ENCODE measurements at regions not wholly inside any gene's neighbourhood (a gene's known extent, or its start where the extent isn't known, plus 50 kb on each side); places are given as distances from the start of the nearest gene placed in this dataset.
"Not testable (repeated sequence)": the region's sequence is repeated elsewhere in the genome, so short reads cannot be mapped to it uniquely, and the experiment has no call there.

GRCh38 chr14:43413084-43413483 is 1094.0 kb downstream of the FSCB start:
- no peak for DNase-seq (ENCODE audit: low spot score)

GRCh38 chr14:43411841-43412240 is 1095.2 kb downstream of the FSCB start:
- DNase-seq (ENCODE audit: low spot score) = no peak

GRCh38 chr14:43410631-43411030 is 1096.5 kb downstream of the FSCB start:
- no peak for DNase-seq (ENCODE audit: low spot score)

GRCh38 chr14:43408472-43408871 is 1098.6 kb downstream of the FSCB start:
- no peak for DNase-seq (ENCODE audit: low spot score)

- DNase-seq (ENCODE audit: low spot score) = no peak
These were observed 1099.4 kb downstream of the FSCB start for GRCh38 chr14:43407706-43408105.

GRCh38 chr14:43406931-43407330 is 1100.2 kb downstream of the FSCB start:
- no peak for DNase-seq (ENCODE audit: low spot score)

GRCh38 chr14:43399289-43399688 is 1107.8 kb downstream of the FSCB start:
- DNase-seq (ENCODE audit: low spot score) = no peak

- not testable (repeated sequence) for DNase-seq (ENCODE audit: low spot score)
These were observed 1136.6 kb downstream of the FSCB start for GRCh38 chr14:43370565-43370896.

GRCh38 chr14:43369710-43370564 is 1137.1 kb downstream of the FSCB start:
- DNase-seq (ENCODE audit: low spot score) = no peak

GRCh38 chr14:43362586-43362985 is 1144.5 kb downstream of the FSCB start:
- no peak for DNase-seq (ENCODE audit: low spot score)

GRCh38 chr14:43361751-43362150 is 1145.3 kb downstream of the FSCB start:
- DNase-seq (ENCODE audit: low spot score) = no peak

GRCh38 chr14:43360239-43360638 is 1146.8 kb downstream of the FSCB start:
- no peak for DNase-seq (ENCODE audit: low spot score)

- DNase-seq (ENCODE audit: low spot score) = no peak
These were observed 1147.8 kb downstream of the FSCB start for GRCh38 chr14:43359317-43359716.

GRCh38 chr14:43356979-43357545 is 1150.0 kb downstream of the FSCB start:
- DNase-seq (ENCODE audit: low spot score) = no peak

GRCh38 chr14:43356382-43356781 is 1150.7 kb downstream of the FSCB start:
- no peak for DNase-seq (ENCODE audit: low spot score)

GRCh38 chr14:43341921-43342320 is 1165.2 kb downstream of the FSCB start:
- DNase-seq (ENCODE audit: low spot score) = no peak

- DNase-seq (ENCODE audit: low spot score) = no peak
These were observed 1168.4 kb downstream of the FSCB start for GRCh38 chr14:43338713-43339112.

- no peak for DNase-seq (ENCODE audit: low spot score)
These were observed 1170.7 kb downstream of the FSCB start for GRCh38 chr14:43336351-43336750.

GRCh38 chr14:43326501-43327407 is 1180.3 kb downstream of the FSCB start:
- not testable (repeated sequence) for DNase-seq (ENCODE audit: low spot score)

- no peak for DNase-seq (ENCODE audit: low spot score)
These were observed 1190.7 kb downstream of the FSCB start for GRCh38 chr14:43316427-43316826.

- no peak for DNase-seq (ENCODE audit: low spot score)
These were observed 1193.4 kb downstream of the FSCB start for GRCh38 chr14:43313719-43314118.

GRCh38 chr14:43308421-43309110 is 1198.5 kb downstream of the FSCB start:
- DNase-seq (ENCODE audit: low spot score) = no peak

Data from hepatic stellate cell (primary cell).